Sigmoid colon (tissue), 6 donors: ENCODE measurements at regions not wholly inside any gene's neighbourhood (a gene's known extent, or its start where the extent isn't known, plus 50 kb on each side); places are given as distances from the start of the nearest gene placed in this dataset.
A peak's percentile ranks its signal among the peaks of the same experiment; 100 is the strongest.

ENCODE experiments used
- DNase-seq: peaks from one replicate; pipeline ENCODE4 v3.0.0-alpha.2; 2019
- H3K27ac ChIP-seq, 4 donors: fragments of 200-600 bp; sonication (generic); one replicate each; pipeline ENCODE4 v1.5.1; 2016 to 2019; ENCODE audit warnings: mild to moderate bottlenecking in 1 of 4
- H3K27me3 ChIP-seq, 3 donors: fragments of 200-600 bp; sonication (generic); one replicate each; pipeline ENCODE4 v1.5.1; 2019; ENCODE audit warnings: mild to moderate bottlenecking in 1 of 3
- H3K36me3 ChIP-seq, 4 donors: fragments of 200-600 bp; sonication (generic); one replicate each; pipeline ENCODE4 v1.5.1; 2016 to 2019
- H3K4me1 ChIP-seq, 4 donors: fragments of 200-600 bp; sonication (generic); one replicate each; pipeline ENCODE4 v1.5.1; 2017 to 2019
- H3K4me3 ChIP-seq, 4 donors: fragments of 200-600 bp; sonication (generic); one replicate each; pipeline ENCODE4 v1.5.1; 2017 to 2019; ENCODE audit warnings: mild to moderate bottlenecking in 2 of 4, moderate library complexity in 1 of 4
- H3K9me3 ChIP-seq, 4 donors: fragments of 200-600 bp in 3 of 4; sonication (generic) in 3 of 4; one replicate each; pipeline versions ENCODE4 v1.5.1 to v1.6.1; 2013 to 2019
- EP300 ChIP-seq, 4 donors: sonication (generic); formaldehyde crosslinking; IDR thresholded peaks; one replicate each; pipeline ENCODE4 v1.6.1; 2017; ENCODE audit warnings: antibody characterized with exemption in 4 of 4
- POLR2A ChIP-seq, 2 donors: fragments of 450-650 bp; IDR thresholded peaks; one replicate each; pipeline ENCODE4 v1.6.1; 2016; ENCODE audit warnings: antibody characterized with exemption in 2 of 2, mild to moderate bottlenecking in 2 of 2, moderate library complexity in 2 of 2
- POLR2AphosphoS5 ChIP-seq, 4 donors: sonication (generic); formaldehyde crosslinking; IDR thresholded peaks; one replicate each; pipeline ENCODE4 v1.6.1; 2017; ENCODE audit warnings: antibody characterized with exemption in 4 of 4
- WGBS, 2 donors: extraction: QIAGEN DNeasy Blood & Tissue Kit; methylation state at CpG; one replicate each; pipeline ENCODE4 v1.1.7; 2013; 5-methylcytosine and 5-hydroxymethylcytosine counted together
- intact Hi-C: fragments of 100-400 bp; cut with DNase I; formaldehyde crosslinking; loops from one replicate; pipeline ENCODE4 v1.15.1; 2023
- TF ChIP-seq, protein P1 (sequence below), 4 experiments: fragments of 450-650 bp in 3 of 4; fragments of 200-600 bp in 1 of 4; IDR thresholded peaks; one replicate each; pipeline ENCODE4 v1.5.1; 2016 to 2019; ENCODE audit warnings: antibody characterized with exemption in 4 of 4, mild to moderate bottlenecking in 3 of 4, moderate library complexity in 2 of 4
- donor health status: healthy with polysubstance abuse.
- donor health status: healthy.

DNA sequence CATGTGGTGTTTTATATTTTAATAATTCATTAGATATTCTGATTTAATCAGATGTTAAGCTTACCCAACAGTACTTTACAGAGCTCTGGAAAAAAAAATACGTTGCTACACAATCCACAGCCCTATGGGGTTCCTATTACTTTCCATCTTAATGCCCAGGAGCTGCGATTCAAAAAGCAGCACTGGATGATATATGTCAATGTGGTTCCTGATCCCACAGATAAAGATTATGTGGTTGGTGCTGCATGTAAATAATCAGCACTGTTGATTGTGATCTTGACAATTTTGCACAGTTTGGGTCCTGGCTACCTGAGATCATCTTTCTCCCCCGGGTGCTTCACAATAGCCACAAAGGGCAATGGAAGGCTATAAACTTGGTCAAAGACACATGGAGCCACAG, 72.7 kb upstream of the DCLK2 start:
- intact Hi-C loops, result loop anchor here (5.0 kb wide), 2 partner anchors 862 to 1757 kb away; partner anchors contain the start of gene GATB
- WGBS, 2 donors, result 49 to 87% methylated on average over 3 of the region's 3 CpGs
- no peaks in the 10 kb centered on the region for H3K36me3 ChIP-seq

DNA sequence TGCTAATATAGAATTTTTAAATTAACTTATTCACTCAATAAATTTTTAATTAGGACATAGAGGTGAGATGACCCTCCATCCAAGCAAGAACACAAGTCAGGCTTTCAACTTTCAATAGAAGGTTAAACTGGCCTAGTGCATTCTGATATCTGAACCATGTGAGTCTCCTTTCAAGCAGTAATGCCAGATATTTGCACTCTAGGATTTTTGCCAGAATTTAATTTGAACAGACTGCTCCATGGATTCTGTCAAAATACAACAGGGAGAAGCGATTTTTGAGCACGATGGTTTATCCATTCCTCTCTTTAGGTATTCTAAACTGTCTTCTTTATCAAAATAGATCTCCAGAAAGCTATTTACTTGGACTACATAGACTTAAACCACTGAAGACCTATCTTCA, 72.0 kb upstream of the DCLK2 start:
- Histone ChIP-seq H3K4me3 (no peak overlapping the region), H3K9me3 (no peaks in the 10 kb centered on the region), H3K4me1 (peaks cover 0 to 74% (median 55%) of the 10 kb centered on the region in 4 donors), H3K27ac (peak overlapping the region; percentile 28 to 85 (median 70)), H3K27me3 (no peaks in the 10 kb centered on the region), H3K36me3 (no peaks in the 10 kb centered on the region)
- TF ChIP-seq POLR2AphosphoS5 (IDR thresholded peaks at IDR 0.05), result no peak
- TF ChIP-seq, protein P1, sequence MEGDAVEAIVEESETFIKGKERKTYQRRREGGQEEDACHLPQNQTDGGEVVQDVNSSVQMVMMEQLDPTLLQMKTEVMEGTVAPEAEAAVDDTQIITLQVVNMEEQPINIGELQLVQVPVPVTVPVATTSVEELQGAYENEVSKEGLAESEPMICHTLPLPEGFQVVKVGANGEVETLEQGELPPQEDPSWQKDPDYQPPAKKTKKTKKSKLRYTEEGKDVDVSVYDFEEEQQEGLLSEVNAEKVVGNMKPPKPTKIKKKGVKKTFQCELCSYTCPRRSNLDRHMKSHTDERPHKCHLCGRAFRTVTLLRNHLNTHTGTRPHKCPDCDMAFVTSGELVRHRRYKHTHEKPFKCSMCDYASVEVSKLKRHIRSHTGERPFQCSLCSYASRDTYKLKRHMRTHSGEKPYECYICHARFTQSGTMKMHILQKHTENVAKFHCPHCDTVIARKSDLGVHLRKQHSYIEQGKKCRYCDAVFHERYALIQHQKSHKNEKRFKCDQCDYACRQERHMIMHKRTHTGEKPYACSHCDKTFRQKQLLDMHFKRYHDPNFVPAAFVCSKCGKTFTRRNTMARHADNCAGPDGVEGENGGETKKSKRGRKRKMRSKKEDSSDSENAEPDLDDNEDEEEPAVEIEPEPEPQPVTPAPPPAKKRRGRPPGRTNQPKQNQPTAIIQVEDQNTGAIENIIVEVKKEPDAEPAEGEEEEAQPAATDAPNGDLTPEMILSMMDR (IDR thresholded peaks at IDR 0.05), result no peak
- TF ChIP-seq EP300 (IDR thresholded peaks at IDR 0.05), result no peak
- TF ChIP-seq POLR2A (IDR thresholded peaks at IDR 0.05), result no peak
- intact Hi-C loops, result loop anchor here (5.0 kb wide), 2 partner anchors 861 to 1756 kb away; partner anchors contain the start of gene GATB
- WGBS, 2 donors, result 75 to 76% methylated on average over 2 of the region's 2 CpGs
- DNase-seq, result no peak

More for the DNA sequence above, 72.7 kb upstream of the DCLK2 start:
- no peak for DNase-seq
- peaks cover 0 to 74% (median 55%) of the 10 kb centered on the region in 4 donors for H3K4me1 ChIP-seq
- H3K27me3 ChIP-seq, result no peaks in the 10 kb centered on the region
- peak overlapping the region; percentile 28 to 85 (median 70) for H3K27ac ChIP-seq
- no peak overlapping the region for H3K4me3 ChIP-seq
- no peaks in the 10 kb centered on the region for H3K9me3 ChIP-seq
- TF ChIP-seq POLR2A (IDR thresholded peaks at IDR 0.05) (no peak), EP300 (IDR thresholded peaks at IDR 0.05) (no peak), POLR2AphosphoS5 (IDR thresholded peaks at IDR 0.05) (no peak)
- TF ChIP-seq, protein P1 (IDR thresholded peaks at IDR 0.05), result no peak

DNA sequence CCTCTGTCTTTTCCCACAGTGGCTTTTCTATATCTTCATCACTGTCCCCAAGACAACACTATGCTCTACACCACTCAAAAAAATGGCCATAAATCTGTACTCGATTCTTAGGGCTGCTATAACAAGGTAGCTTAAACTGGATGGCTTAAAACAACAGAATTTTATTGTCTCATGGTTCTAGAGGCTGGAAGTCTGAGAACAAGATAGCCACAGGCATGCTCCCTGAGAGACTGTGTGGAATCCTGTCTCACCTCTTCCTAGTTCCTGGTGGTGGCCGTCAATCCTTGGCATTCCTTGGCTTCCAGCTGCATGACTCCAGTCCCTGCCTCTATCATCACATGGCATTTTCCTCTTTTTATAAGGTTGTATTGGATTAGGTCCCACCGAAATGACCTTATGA, 70.7 kb upstream of the DCLK2 start:
- WGBS, 2 donors, result 87 to 89% methylated on average over 3 of the region's 3 CpGs
- Histone ChIP-seq H3K36me3 (no peaks in the 10 kb centered on the region), H3K27ac (peak overlapping the region in 3 of 4 donors; percentile 68 to 85 (median 73)), H3K9me3 (no peaks in the 10 kb centered on the region), H3K4me1 (peaks cover 0 to 63% (median 53%) of the 10 kb centered on the region in 4 donors), H3K4me3 (no peak overlapping the region), H3K27me3 (no peaks in the 10 kb centered on the region)
- TF ChIP-seq EP300 (IDR thresholded peaks at IDR 0.05) (no peak), POLR2AphosphoS5 (IDR thresholded peaks at IDR 0.05) (no peak), POLR2A (IDR thresholded peaks at IDR 0.05) (no peak)
- TF ChIP-seq, protein P1 (IDR thresholded peaks at IDR 0.05), result no peak
- intact Hi-C loops, result loop anchor here (5.0 kb wide), 2 partner anchors 860 to 1755 kb away; partner anchors contain the start of gene GATB
- DNase-seq, result no peak

DNA sequence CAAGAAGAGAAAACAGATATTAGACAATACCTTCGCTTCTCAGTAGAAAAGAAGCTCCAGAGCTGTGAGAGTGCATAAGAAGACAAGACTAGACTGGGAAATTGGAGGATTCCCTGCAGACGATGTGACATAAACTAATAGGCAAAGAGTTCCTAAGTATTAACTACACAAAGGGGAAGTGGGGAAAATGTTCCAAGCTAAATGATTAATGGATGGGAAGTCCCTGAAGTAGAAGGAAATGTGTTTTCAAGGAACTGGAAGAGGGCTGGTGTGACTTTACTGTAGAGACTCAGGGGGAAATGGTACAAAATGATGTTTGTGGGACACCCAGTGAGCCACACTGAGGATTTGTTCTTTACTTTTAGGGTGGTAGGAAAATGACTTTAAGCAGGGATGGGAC, 69.7 kb upstream of the DCLK2 start:
- WGBS, 2 donors, result 73 to 89% methylated on average over 2 of the region's 2 CpGs
- DNase-seq, result no peak
- Histone ChIP-seq H3K9me3 (no peaks in the 10 kb centered on the region), H3K36me3 (no peaks in the 10 kb centered on the region), H3K4me1 (peaks cover 0 to 53% (median 44%) of the 10 kb centered on the region in 4 donors), H3K4me3 (no peak overlapping the region), H3K27me3 (no peaks in the 10 kb centered on the region), H3K27ac (peak overlapping the region in 2 of 4 donors; percentile 73 to 85)
- intact Hi-C loops, result loop anchor here (5.0 kb wide), 2 partner anchors 859 to 1754 kb away; partner anchors contain the start of gene GATB
- TF ChIP-seq, protein P1 (IDR thresholded peaks at IDR 0.05), result no peak
- TF ChIP-seq EP300 (IDR thresholded peaks at IDR 0.05), result no peak
- TF ChIP-seq POLR2AphosphoS5 (IDR thresholded peaks at IDR 0.05), result no peak
- TF ChIP-seq POLR2A (IDR thresholded peaks at IDR 0.05), result no peak
